ENCODE measurements at regions not wholly inside any gene's neighbourhood (a gene's known extent, or its start where the extent isn't known, plus 50 kb on each side); places are given as distances from the start of the nearest gene placed in this dataset.
"Not testable (repeated sequence)": the region's sequence is repeated elsewhere in the genome, so short reads cannot be mapped to it uniquely, and the experiment has no call there.

GRCh38 chr9:74379718-74380117 lies 117.4 kb upstream of the RORB start:
- DNase-seq, result peak; percentile 79

GRCh38 chr9:74391816-74392215 lies 105.3 kb upstream of the RORB start:
- DNase-seq, result peak; percentile 56

- no peak for DNase-seq
These were observed 93.6 kb upstream of the RORB start for GRCh38 chr9:74403581-74403980.

GRCh38 chr9:74404620-74405019 lies 92.5 kb upstream of the RORB start:
- no peak for DNase-seq

- no peak for DNase-seq
These were observed 90.0 kb upstream of the RORB start for GRCh38 chr9:74407166-74407565.

- no peak for DNase-seq
These were observed 84.7 kb upstream of the RORB start for GRCh38 chr9:74412236-74412979.

GRCh38 chr9:74413876-74414275 lies 83.3 kb upstream of the RORB start:
- no peak for DNase-seq

GRCh38 chr9:74414325-74414724 lies 82.8 kb upstream of the RORB start:
- no peak for DNase-seq

GRCh38 chr9:74415995-74416394 lies 81.1 kb upstream of the RORB start:
- DNase-seq, result no peak

GRCh38 chr9:74424488-74424887 lies 72.6 kb upstream of the RORB start:
- not testable (repeated sequence) for DNase-seq

GRCh38 chr9:74431467-74431866 lies 65.7 kb upstream of the RORB start:
- no peak for DNase-seq

- no peak for DNase-seq
These were observed 53.9 kb upstream of the RORB start for GRCh38 chr9:74443036-74443750.

- DNase-seq, result no peak
These were observed 52.8 kb upstream of the RORB start for GRCh38 chr9:74444369-74444768.

Measured in islet precursor cell (in vitro differentiated cells).